WI38 (cell line): ENCODE measurements at regions not wholly inside any gene's neighbourhood (a gene's known extent, or its start where the extent isn't known, plus 50 kb on each side); places are given as distances from the start of the nearest gene placed in this dataset.
"Not testable (repeated sequence)": the region's sequence is repeated elsewhere in the genome, so short reads cannot be mapped to it uniquely, and the experiment has no call there.

Source experiments
- H3K4me3 ChIP-seq: 2 replicates; pipeline ENCODE4 v1.5.1; 2011; ENCODE audit warnings: low read depth, mild to moderate bottlenecking, control low read depth, low read length
- CTCF ChIP-seq: IDR thresholded peaks from 2 replicates; pipeline ENCODE4 v1.5.1; 2012; ENCODE audit warnings: low read depth, mild to moderate bottlenecking, control low read depth, low read length

- H3K4me3 ChIP-seq: no peak overlapping the region
Observed at GRCh38 chr2:225270861-225271260, 128.6 kb upstream of the NYAP2 start.

GRCh38 chr2:225270053-225270452 lies 129.5 kb upstream of the NYAP2 start:
- no peak for TF ChIP-seq CTCF

More at GRCh38 chr2:225270861-225271260, 128.6 kb upstream of the NYAP2 start:
- TF ChIP-seq CTCF: no peak

GRCh38 chr2:225254363-225254762 lies 145.1 kb upstream of the NYAP2 start:
- H3K4me3 ChIP-seq: no peak overlapping the region
- TF ChIP-seq CTCF: no peak

More at GRCh38 chr2:225270053-225270452, 129.5 kb upstream of the NYAP2 start:
- H3K4me3 ChIP-seq: no peak overlapping the region

GRCh38 chr2:225244933-225245332 lies 154.6 kb upstream of the NYAP2 start:
- no peak for TF ChIP-seq CTCF
- no peak overlapping the region for H3K4me3 ChIP-seq

GRCh38 chr2:225236769-225237323 lies 162.7 kb upstream of the NYAP2 start:
- TF ChIP-seq CTCF: no peak
- H3K4me3 ChIP-seq: no peak overlapping the region

GRCh38 chr2:225233234-225233633 lies 166.3 kb upstream of the NYAP2 start:
- no peak overlapping the region for H3K4me3 ChIP-seq
- no peak for TF ChIP-seq CTCF

GRCh38 chr2:225231900-225232299 lies 167.6 kb upstream of the NYAP2 start:
- no peak for TF ChIP-seq CTCF
- no peak overlapping the region for H3K4me3 ChIP-seq

- H3K4me3 ChIP-seq: not testable (repeated sequence)
Observed at GRCh38 chr2:225229346-225229745, 170.2 kb upstream of the NYAP2 start.
